ENCODE measurements at regions not wholly inside any gene's neighbourhood (a gene's known extent, or its start where the extent isn't known, plus 50 kb on each side); places are given as distances from the start of the nearest gene placed in this dataset.
A peak's percentile ranks its signal among the peaks of the same experiment; 100 is the strongest.

DNA sequence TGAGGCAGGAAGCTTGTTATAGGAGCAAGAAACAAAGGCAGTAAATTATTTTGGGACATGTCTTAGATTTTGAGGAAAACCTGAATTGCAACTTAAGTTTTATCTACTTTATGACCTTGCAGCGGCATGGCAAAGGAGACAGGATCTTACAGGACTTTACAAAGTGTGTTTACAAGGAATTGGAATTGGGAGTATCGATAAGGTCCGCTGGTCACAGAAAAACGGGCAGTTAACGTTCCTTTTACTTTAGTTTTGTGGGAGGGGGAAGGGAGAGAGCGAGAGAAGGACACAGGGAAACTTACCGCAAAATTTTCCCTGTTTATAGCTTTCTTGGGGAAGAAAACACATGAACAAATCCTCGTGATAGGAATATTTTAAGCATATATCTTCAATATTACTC, 1607.2 kb downstream of the GRIK2 start:
- CTCF ChIA-PET, result no interaction called here
- TF ChIP-seq EZH2 (IDR thresholded peaks at IDR 0.05; ENCODE audit: low read length, unreplicated experiment) (no peak), EZH2phosphoT487 (IDR thresholded peaks at IDR 0.05; ENCODE audit: borderline replicate concordance, low read length) (no peak)
- TF ChIP-seq, protein P1, sequence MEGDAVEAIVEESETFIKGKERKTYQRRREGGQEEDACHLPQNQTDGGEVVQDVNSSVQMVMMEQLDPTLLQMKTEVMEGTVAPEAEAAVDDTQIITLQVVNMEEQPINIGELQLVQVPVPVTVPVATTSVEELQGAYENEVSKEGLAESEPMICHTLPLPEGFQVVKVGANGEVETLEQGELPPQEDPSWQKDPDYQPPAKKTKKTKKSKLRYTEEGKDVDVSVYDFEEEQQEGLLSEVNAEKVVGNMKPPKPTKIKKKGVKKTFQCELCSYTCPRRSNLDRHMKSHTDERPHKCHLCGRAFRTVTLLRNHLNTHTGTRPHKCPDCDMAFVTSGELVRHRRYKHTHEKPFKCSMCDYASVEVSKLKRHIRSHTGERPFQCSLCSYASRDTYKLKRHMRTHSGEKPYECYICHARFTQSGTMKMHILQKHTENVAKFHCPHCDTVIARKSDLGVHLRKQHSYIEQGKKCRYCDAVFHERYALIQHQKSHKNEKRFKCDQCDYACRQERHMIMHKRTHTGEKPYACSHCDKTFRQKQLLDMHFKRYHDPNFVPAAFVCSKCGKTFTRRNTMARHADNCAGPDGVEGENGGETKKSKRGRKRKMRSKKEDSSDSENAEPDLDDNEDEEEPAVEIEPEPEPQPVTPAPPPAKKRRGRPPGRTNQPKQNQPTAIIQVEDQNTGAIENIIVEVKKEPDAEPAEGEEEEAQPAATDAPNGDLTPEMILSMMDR (conservative IDR thresholded peaks at IDR 0.05; ENCODE audit: low read depth, low read length), result no peak
- no TSS peak for BruUV-seq (replicated peaks)

DNA sequence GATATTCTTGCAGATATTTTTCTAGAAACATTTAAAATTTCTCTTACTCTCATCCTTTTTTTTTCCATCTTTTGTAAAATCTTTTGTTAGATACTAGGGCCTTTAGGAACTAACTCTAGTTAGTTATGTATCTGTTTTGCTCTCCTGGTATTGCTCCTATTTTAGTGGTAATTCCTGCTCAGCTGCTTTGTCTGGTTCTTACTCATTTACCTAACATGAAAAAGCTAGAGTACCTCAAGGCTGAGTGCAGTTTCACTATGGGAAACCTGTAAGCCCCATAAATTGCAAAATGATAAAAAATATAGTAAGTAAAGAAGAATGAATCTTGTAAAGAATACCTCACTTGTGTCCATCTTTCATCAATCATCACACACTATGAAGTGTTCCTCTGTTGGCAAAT, 1602.0 kb downstream of the GRIK2 start:
- H3K9me2 ChIP-seq (replicated peaks; ENCODE audit: low read length), result no peaks in the 10 kb centered on the region
- H3K79me2 ChIP-seq (ENCODE audit: low read length), result no peaks in the 10 kb centered on the region
- H3K36me3 ChIP-seq (ENCODE audit: low read depth, low read length), result no peaks in the 10 kb centered on the region
- no peaks in the 10 kb centered on the region for H3K9me3 ChIP-seq (ENCODE audit: low read length)
- H3K27me3 ChIP-seq (ENCODE audit: low read length), result no peaks in the 10 kb centered on the region
- H4K20me1 ChIP-seq (ENCODE audit: low read length), result no peaks in the 10 kb centered on the region
- H3K4me2 ChIP-seq (ENCODE audit: low read length), result no peak overlapping the region
- no peaks in the 10 kb centered on the region for H3K4me1 ChIP-seq (ENCODE audit: insufficient read depth, low read length)
- no peaks in the 10 kb centered on the region for H3F3A ChIP-seq (ENCODE audit: low read length, unreplicated experiment)
- no peak for DNase-seq
- BruUV-seq (replicated peaks), result no TSS peak
- no peak overlapping the region for H3K9ac ChIP-seq (ENCODE audit: low read length)
- no peak overlapping the region for H3K27ac ChIP-seq (ENCODE audit: low read length)
- ChIA-PET CTCF (no interaction called here), POLR2A (ENCODE audit: unreplicated experiment) (no interaction called here)
- H3K4me3 ChIP-seq (ENCODE audit: low read length), result no peak overlapping the region
- H2AFZ ChIP-seq (ENCODE audit: low read length), result no peak overlapping the region
- TF ChIP-seq EZH2phosphoT487 (IDR thresholded peaks at IDR 0.05; ENCODE audit: borderline replicate concordance, low read length) (no peak), EZH2 (IDR thresholded peaks at IDR 0.05; ENCODE audit: low read length, unreplicated experiment) (no peak)
- TF ChIP-seq, protein P1 (conservative IDR thresholded peaks at IDR 0.05; ENCODE audit: low read depth, low read length), result no peak
- intact Hi-C loops (cut with micrococcal nuclease), result no loop called here
- peak; percentile 24; the same call in 1 of the 2 replicates for ATAC-seq

More for the DNA sequence above, 1607.2 kb downstream of the GRIK2 start:
- Histone ChIP-seq H3K4me2 (ENCODE audit: low read length) (peak overlapping the region; percentile 66; the same call in 1 of the 2 replicates), H3K27me3 (ENCODE audit: low read length) (no peaks in the 10 kb centered on the region), H2AFZ (ENCODE audit: low read length) (peak overlapping the region; percentile 36; the same call in 1 of the 2 replicates), H3K4me3 (ENCODE audit: low read length) (peak overlapping the region; percentile 15; the same call in 1 of the 2 replicates), H3K27ac (ENCODE audit: low read length) (no peak overlapping the region), H3K9me3 (ENCODE audit: low read length) (no peaks in the 10 kb centered on the region), H3K79me2 (ENCODE audit: low read length) (no peaks in the 10 kb centered on the region), H3K9me2 (replicated peaks; ENCODE audit: low read length) (no peaks in the 10 kb centered on the region), H3K4me1 (ENCODE audit: insufficient read depth, low read length) (peaks cover 12% of the 10 kb centered on the region; the same call in 1 of the 2 replicates), H3F3A (ENCODE audit: low read length, unreplicated experiment) (no peaks in the 10 kb centered on the region), H3K9ac (ENCODE audit: low read length) (no peak overlapping the region), H3K36me3 (ENCODE audit: low read depth, low read length) (no peaks in the 10 kb centered on the region), H4K20me1 (ENCODE audit: low read length) (no peaks in the 10 kb centered on the region)
- no peak for DNase-seq
- intact Hi-C loops (cut with micrococcal nuclease), result loop anchor here (5.0 kb wide), 3 partner anchors 63 to 272 kb away; no protein-coding TSS in a partner anchor
- POLR2A ChIA-PET (ENCODE audit: unreplicated experiment), result no interaction called here
- no peak for ATAC-seq

DNA sequence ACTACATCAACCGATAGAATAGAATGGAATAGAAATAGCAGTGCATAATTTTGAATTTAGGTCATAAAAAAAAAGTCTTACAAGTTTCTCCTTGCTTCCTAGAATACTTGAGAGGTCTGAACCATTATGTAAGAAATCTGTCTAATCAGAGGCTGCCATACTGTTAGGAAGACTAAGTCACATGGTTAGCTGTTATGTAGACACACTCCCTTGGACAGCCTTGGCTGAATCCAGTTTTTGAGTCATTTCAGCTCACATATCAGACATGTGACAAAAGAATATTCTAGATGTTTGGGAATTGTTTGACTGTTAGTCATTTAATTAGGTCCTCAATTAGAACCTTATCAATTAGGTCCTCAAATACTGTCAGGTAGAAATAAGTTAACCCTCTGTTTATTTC, 1601.4 kb downstream of the GRIK2 start:
- intact Hi-C loops (cut with micrococcal nuclease), result no loop called here

More for the DNA sequence above, 1601.4 kb downstream of the GRIK2 start:
- Histone ChIP-seq H3F3A (ENCODE audit: low read length, unreplicated experiment) (no peaks in the 10 kb centered on the region), H3K36me3 (ENCODE audit: low read depth, low read length) (no peaks in the 10 kb centered on the region), H2AFZ (ENCODE audit: low read length) (no peak overlapping the region), H3K4me3 (ENCODE audit: low read length) (no peak overlapping the region), H3K4me2 (ENCODE audit: low read length) (no peak overlapping the region), H3K79me2 (ENCODE audit: low read length) (no peaks in the 10 kb centered on the region), H3K27me3 (ENCODE audit: low read length) (no peaks in the 10 kb centered on the region), H3K9me2 (replicated peaks; ENCODE audit: low read length) (no peaks in the 10 kb centered on the region), H3K9ac (ENCODE audit: low read length) (no peak overlapping the region), H3K27ac (ENCODE audit: low read length) (no peak overlapping the region), H4K20me1 (ENCODE audit: low read length) (no peaks in the 10 kb centered on the region), H3K4me1 (ENCODE audit: insufficient read depth, low read length) (no peaks in the 10 kb centered on the region), H3K9me3 (ENCODE audit: low read length) (no peaks in the 10 kb centered on the region)
- TF ChIP-seq, protein P1 (conservative IDR thresholded peaks at IDR 0.05; ENCODE audit: low read depth, low read length), result no peak
- TF ChIP-seq EZH2 (IDR thresholded peaks at IDR 0.05; ENCODE audit: low read length, unreplicated experiment), result no peak
- TF ChIP-seq EZH2phosphoT487 (IDR thresholded peaks at IDR 0.05; ENCODE audit: borderline replicate concordance, low read length), result no peak
- POLR2A ChIA-PET (ENCODE audit: unreplicated experiment), result no interaction called here
- CTCF ChIA-PET, result no interaction called here
- DNase-seq, result peak; percentile 3
- peak; percentile 70 for ATAC-seq
- no TSS peak for BruUV-seq (replicated peaks)

Measured in PC-3 (cell line).